ENCODE measurements at regions not wholly inside any gene's neighbourhood (a gene's known extent, or its start where the extent isn't known, plus 50 kb on each side); places are given as distances from the start of the nearest gene placed in this dataset.
"Not testable (repeated sequence)": the region's sequence is repeated elsewhere in the genome, so short reads cannot be mapped to it uniquely, and the experiment has no call there.

DNA sequence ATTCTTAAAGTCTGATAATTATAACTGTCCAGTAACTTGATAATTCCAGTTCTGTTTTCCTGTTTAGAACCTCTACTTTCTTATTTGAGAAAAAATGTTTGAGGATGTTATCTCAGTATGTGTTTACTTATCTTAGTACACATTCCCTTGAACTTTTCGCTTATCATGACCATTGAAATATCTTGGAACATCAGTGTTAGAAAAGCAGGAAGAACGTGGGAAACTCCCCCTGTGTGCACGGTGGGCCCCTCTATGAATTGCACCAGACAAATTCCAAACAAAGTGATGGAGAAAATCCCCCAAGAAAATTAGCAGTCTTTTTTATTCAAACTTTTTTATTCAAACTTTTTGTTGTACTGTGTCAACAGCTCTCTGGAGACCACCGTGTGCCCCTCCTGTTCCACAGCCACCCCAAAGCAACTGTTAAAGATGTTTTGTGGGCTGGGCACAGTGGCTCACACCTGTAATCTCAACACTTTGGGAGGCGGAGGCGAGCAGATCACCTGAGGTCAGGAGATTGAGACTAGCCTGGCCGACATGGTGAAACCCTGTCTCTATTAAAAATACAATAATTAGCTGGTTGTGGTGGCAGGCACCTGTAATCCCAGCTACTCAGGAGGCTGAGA is 78.3 kb upstream of the PEG3 start:
- H3K4me1 ChIP-seq: no peaks in the 10 kb centered on the region
- TF ChIP-seq, protein P1, sequence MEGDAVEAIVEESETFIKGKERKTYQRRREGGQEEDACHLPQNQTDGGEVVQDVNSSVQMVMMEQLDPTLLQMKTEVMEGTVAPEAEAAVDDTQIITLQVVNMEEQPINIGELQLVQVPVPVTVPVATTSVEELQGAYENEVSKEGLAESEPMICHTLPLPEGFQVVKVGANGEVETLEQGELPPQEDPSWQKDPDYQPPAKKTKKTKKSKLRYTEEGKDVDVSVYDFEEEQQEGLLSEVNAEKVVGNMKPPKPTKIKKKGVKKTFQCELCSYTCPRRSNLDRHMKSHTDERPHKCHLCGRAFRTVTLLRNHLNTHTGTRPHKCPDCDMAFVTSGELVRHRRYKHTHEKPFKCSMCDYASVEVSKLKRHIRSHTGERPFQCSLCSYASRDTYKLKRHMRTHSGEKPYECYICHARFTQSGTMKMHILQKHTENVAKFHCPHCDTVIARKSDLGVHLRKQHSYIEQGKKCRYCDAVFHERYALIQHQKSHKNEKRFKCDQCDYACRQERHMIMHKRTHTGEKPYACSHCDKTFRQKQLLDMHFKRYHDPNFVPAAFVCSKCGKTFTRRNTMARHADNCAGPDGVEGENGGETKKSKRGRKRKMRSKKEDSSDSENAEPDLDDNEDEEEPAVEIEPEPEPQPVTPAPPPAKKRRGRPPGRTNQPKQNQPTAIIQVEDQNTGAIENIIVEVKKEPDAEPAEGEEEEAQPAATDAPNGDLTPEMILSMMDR (IDR thresholded peaks at IDR 0.05): no peak
- DNase-seq (no peak), ATAC-seq (no peak)
- no peak overlapping the region for H3K27ac ChIP-seq
- intact Hi-C loops (cut with DNase I): no loop called here
- peaks cover 0 to 36% of the 10 kb centered on the region in 2 donors for H3K9me3 ChIP-seq
- no peak overlapping the region for H3K4me3 ChIP-seq
- H3K36me3 ChIP-seq: no peaks in the 10 kb centered on the region
- peaks cover 0 to 12% of the 10 kb centered on the region in 2 donors for H3K27me3 ChIP-seq

DNA sequence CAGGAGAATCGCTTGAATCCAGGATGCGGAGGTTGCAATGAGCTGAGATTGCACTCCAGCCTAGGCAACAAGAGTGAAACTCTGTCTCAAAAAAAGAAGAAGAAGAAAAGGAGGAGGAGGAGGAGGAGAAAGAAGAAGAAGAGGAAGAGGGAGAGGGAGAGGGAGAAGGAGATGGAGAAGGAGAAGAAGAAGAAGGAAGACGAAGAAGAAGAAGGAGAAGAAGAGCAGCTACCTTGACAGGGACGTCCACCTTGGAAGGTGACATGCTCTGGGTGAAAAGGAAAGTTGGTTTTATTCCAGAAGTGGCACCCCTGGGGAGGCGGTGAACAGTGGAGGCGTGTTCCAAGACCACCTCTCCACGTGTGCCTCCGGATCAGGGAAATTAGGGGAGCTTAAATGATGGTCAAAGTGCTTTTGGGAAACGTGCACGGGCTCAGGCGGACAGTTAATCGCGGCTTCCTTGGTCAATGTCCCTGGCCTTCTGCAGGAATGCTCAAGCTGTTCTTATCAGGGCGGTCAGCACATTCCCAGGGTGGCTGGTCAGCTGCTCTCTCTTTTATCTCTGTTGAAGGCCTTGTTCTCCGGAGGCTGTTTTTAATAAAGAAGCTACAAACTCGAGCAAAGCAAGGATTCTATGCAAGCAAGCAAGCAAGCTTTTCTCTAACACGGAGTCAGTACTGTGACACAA is 78.9 kb upstream of the PEG3 start:
- Histone ChIP-seq H3K36me3 (no peaks in the 10 kb centered on the region), H3K27me3 (peaks cover 0 to 12% of the 10 kb centered on the region in 2 donors), H3K4me1 (no peaks in the 10 kb centered on the region), H3K9me3 (peaks cover 0 to 31% of the 10 kb centered on the region in 2 donors), H3K4me3 (no peak overlapping the region), H3K27ac (no peak overlapping the region)
- no peak for DNase-seq
- no peak for ATAC-seq
- TF ChIP-seq, protein P1 (IDR thresholded peaks at IDR 0.05): no peak
- intact Hi-C loops (cut with DNase I): no loop called here

DNA sequence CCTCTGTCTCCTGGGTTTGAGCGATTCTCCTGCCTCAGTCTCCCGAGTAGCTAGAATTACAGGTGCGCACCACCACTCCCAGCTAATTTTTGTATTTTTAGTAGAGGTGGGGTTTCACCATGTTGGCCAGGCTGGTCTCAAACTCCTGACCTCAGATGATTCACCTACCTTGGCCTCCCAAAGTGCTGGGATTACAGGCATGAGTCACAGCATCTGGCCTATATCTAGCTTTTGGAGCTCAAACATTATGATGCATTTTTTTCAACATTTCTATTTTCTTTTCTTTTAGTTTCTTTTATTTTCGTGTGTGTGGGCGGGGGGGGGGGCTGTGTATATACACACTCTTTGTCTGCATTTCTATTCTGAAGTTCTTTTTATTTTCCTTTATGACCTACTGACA is 85.6 kb upstream of the PEG3 start:
- ATAC-seq; H3K27ac ChIP-seq; DNase-seq; H3K4me3 ChIP-seq; H3K36me3 ChIP-seq; H3K27me3 ChIP-seq; intact Hi-C loops (cut with DNase I); H3K4me1 ChIP-seq: not testable (repeated sequence)
- H3K9me3 ChIP-seq: peaks cover 0 to 58% of the 10 kb centered on the region in 2 donors

DNA sequence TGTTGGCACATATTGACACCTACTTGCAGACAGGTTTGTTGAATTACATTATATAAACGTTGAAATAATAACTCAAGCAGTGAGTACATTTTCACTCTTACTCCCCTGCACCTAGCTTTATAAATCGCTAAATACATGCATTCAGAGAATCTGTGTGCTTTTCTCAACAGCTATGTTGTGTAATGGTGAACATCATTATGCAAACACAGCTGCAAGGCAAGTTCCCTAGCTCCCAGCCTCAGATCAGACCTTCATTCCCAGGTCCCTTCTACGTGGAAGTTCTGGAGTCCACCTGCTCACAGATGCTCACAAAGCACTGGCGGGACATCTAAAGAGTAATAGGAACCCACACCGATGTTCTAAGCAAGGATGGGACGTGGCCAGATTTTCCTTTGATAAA is 86.8 kb upstream of the PEG3 start:
- Histone ChIP-seq H3K4me1 (no peaks in the 10 kb centered on the region), H3K4me3 (no peak overlapping the region), H3K9me3 (peaks cover 0 to 61% of the 10 kb centered on the region in 2 donors), H3K27me3 (no peaks in the 10 kb centered on the region), H3K27ac (no peak overlapping the region), H3K36me3 (no peaks in the 10 kb centered on the region)
- TF ChIP-seq, protein P1 (IDR thresholded peaks at IDR 0.05): no peak
- ATAC-seq: no peak
- no peak for DNase-seq
- intact Hi-C loops (cut with DNase I): no loop called here

DNA sequence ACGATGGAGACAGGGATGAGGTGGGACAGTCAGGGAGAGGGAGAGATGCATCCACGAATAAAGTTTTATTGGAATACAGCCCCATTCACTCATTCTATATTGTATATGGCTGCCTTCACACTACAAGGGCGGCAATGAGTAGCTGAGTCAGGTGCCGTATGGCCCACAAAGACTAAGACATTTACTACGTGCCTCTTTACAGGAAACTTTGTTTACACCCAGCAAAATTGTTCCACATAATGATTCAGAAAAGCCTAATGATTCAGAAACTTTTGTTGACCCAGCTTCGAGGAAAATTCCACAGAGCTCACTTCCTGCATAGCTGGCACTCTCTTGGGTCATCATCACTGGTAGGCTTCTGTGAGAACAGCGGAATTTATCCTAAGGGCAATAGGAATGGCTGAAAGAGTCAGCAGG is 87.3 kb upstream of the PEG3 start:
- Histone ChIP-seq H3K4me1 (no peaks in the 10 kb centered on the region), H3K4me3 (no peak overlapping the region), H3K27ac (no peak overlapping the region), H3K27me3 (no peaks in the 10 kb centered on the region), H3K36me3 (no peaks in the 10 kb centered on the region), H3K9me3 (peaks cover 0 to 65% of the 10 kb centered on the region in 2 donors)
- ATAC-seq: no peak
- no peak for DNase-seq
- TF ChIP-seq, protein P1 (IDR thresholded peaks at IDR 0.05): no peak
- intact Hi-C loops (cut with DNase I): no loop called here

Measured in left lung (tissue), 4 donors.